G401 (cell line): ENCODE measurements at regions not wholly inside any gene's neighbourhood (a gene's known extent, or its start where the extent isn't known, plus 50 kb on each side); places are given as distances from the start of the nearest gene placed in this dataset.
"Not testable (repeated sequence)": the region's sequence is repeated elsewhere in the genome, so short reads cannot be mapped to it uniquely, and the experiment has no call there.

ENCODE experiments used
- DNase-seq: peaks from one replicate; pipeline ENCODE4 v3.0.0-alpha.2; 2015; ENCODE audit warnings: low spot score
- in situ Hi-C: cut with HindIII; loops from 2 replicates; pipeline ENCODE4 v1.10.0; 2016; ENCODE audit warnings: low sequenced_read_pairs, mixed read lengths

- in situ Hi-C loops, result no loop called here
- no peak for DNase-seq
Measured at GRCh38 chr3:145088917-145089316, 1072.1 kb downstream of the PLOD2 start.

DNA sequence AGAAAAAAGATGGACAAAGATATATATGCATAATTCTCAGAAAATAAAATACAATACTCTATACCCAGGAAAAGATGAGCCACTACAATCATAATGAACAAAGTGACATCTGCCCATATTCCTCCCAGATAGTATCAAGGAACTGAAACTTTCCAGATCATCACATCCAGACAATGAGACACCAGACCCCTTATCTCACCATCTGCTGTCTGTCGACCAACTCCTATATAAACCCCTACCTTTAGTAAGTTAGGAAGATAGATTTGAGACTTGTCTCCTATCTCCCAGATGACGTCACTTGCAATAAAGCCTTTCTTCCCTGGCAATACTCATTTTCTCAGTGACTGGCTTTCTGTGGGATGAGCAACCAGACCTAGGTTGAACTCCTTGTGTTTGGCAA is 1071.6 kb downstream of the PLOD2 start:
- DNase-seq, result no peak
- in situ Hi-C loops, result no loop called here

DNA sequence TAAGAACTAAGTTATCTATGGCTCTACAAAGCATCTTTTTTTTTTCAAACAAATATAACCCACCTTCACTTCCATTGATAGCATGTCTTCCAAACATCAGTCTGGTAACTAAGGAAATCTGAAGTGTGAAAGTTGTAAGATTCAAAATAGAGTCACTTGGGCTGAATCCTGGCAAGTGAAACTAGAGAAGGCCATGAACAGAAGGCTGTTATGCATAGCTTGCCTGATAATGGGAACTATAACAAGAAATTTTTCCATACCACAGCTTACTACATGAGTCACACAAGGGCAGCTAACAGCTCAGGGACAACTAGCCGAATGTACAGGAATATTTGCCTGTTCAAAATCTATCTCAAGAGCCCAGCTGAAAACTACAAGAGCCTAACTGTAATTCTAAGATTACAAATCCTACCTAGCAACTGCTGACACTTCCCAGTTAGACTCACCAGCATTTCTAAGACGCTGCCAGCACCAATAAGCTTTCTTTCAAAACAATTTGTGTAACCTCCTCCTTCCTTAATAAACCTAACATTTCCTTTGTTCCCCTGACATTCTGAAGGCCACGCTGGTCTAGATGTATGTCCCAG is 1066.5 kb downstream of the PLOD2 start:
- in situ Hi-C loops, result no loop called here
- peak; percentile 10 for DNase-seq

DNA sequence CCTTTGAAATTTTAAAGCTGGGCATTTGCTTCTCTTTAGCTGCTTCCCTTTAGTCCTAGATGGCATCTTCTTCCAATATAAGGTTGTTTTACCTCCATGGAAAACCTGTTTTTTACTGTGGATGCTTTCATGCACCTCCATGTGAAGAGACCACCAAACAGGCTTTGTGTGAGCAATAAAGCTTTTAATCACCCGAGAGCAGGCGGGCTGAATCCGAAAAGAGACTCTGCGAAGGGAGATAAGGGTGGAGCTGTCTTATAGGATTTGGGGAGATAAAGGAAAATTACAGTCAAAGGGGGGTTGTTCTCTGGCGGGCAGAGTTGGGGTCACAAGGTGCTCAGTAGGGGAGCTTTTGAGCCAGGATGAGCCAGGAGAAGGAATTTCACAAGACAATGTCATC is 1049.8 kb downstream of the PLOD2 start:
- in situ Hi-C loops, DNase-seq: not testable (repeated sequence)

DNA sequence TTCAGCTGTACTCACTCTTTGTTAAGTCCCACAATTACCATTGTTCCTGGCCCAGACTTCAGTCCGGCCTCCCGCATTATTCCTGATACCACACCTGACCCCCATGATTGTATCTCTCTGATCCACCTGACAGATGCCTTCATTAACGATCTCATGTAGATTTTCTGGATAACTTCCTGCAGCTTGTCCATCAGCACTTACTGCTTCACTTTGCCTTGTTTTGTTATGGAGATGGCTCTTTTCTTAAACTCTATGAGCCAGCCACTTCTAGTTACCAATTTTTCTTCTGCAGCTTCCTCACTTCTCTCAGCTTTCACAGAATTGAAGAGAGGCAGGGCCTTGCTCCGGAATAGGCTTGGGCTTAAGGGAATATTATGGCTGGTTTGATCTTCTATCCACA is 1044.2 kb downstream of the PLOD2 start:
- no peak for DNase-seq
- in situ Hi-C loops, result no loop called here

- DNase-seq, result no peak
- in situ Hi-C loops, result no loop called here
Measured at GRCh38 chr3:145118303-145118702, 1042.7 kb downstream of the PLOD2 start.

GRCh38 chr3:145124900-145125678 is 1035.9 kb downstream of the PLOD2 start:
- no peak for DNase-seq
- in situ Hi-C loops, result no loop called here

GRCh38 chr3:145133281-145133680 is 1027.7 kb downstream of the PLOD2 start:
- in situ Hi-C loops, result no loop called here
- DNase-seq, result no peak

GRCh38 chr3:145134738-145135137 is 1026.2 kb downstream of the PLOD2 start:
- in situ Hi-C loops, result no loop called here
- DNase-seq, result no peak

DNA sequence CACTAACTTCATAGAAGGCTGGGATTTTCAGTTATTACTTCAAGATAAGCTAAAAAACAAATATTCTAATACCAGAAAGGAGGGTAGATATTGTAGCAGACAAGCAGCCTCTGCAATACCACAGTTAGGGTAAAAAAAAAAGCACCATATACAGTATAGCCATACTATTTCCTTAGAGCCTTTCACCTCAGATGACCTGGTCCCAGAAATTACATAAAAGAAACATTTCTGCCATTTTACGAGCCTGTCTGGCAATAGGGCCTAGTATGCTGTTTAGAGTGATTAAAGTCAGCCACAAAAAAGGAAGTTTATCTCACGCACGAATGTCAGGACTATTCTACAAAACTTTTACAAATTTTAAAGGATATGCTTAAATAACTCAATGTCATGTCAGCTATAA is 1016.6 kb downstream of the PLOD2 start:
- in situ Hi-C loops, result no loop called here
- no peak for DNase-seq

DNA sequence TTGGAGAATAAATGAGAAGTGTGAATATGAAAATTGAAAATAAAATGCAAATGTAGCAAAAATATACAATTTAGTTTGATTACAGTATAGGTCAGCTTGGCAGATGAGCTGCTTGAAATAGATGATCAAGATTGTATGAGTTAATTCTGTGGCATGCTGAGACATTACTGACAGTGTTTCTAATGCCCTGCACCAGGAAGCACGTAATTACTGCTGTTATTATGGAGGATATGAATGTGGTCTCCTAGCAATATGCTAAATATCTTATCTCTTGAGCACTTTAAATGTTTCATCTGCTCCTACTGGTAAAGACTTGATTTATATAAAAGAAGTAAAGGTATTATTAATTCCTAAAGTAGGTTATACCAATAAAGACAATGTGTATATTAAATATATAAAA is 1015.5 kb downstream of the PLOD2 start:
- in situ Hi-C loops, result no loop called here
- DNase-seq, result no peak

GRCh38 chr3:145159640-145160039 is 1001.3 kb downstream of the PLOD2 start:
- DNase-seq, result no peak
- in situ Hi-C loops, result no loop called here

- no peak for DNase-seq
- in situ Hi-C loops, result no loop called here
Measured at GRCh38 chr3:145170121-145170520, 990.9 kb downstream of the PLOD2 start.

GRCh38 chr3:145175626-145176025 is 985.4 kb downstream of the PLOD2 start:
- DNase-seq, result no peak
- in situ Hi-C loops, result no loop called here

- no peak for DNase-seq
- in situ Hi-C loops, result no loop called here
Measured at GRCh38 chr3:145176907-145177306, 984.1 kb downstream of the PLOD2 start.

DNA sequence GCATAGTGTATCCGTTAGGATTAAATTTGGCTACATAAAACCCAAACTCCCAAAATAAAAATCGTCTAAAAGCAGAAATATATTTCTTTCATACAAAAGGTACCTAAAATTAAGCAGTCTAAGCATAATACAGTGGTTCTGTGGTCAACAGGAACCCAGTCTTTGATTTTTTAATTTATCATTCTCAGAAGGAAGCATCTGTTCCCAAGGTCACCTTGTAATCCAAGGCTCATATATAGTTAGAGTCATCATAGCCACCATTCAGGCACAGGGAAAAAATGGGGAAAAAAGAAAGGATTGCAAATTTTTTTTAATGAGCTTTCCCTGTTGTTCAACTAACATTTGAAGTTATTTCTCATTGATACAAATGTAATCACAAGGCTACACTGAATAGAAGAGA is 983.2 kb downstream of the PLOD2 start:
- DNase-seq, result no peak
- in situ Hi-C loops, result no loop called here

DNA sequence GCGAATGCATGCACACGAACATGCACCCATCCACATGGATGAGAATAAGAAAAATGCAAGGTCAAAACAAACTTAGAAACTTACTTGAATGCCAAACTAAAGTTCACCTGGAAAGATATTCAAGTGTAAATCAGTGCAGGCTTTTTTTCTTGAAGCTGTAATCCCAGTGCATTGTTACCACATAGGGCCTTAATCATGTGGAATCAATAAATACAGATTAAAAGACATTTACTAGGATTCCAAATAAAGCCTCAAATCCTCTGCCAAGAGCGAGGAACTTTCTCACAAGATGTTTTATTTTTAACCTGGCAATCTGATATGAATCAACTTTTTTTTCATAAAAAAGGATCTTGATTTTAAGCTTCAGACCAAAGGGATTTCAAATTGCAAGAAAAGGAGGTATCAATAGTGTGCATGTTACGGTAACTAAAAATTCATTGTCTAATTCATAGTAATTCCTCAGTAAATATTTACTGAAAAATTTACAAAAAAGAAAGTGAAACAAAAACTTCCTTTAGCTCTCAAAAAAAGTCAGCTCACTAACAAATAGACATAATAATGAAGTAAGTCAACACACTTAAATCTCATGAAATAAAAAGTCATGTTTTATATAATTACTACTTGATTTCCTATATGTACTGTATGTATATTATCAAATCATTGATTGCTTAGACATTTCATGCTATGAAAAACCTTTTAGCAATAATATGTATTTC is 978.6 kb downstream of the PLOD2 start:
- no peak for DNase-seq
- in situ Hi-C loops, result no loop called here

GRCh38 chr3:145183261-145183660 is 977.7 kb downstream of the PLOD2 start:
- in situ Hi-C loops, result no loop called here

DNA sequence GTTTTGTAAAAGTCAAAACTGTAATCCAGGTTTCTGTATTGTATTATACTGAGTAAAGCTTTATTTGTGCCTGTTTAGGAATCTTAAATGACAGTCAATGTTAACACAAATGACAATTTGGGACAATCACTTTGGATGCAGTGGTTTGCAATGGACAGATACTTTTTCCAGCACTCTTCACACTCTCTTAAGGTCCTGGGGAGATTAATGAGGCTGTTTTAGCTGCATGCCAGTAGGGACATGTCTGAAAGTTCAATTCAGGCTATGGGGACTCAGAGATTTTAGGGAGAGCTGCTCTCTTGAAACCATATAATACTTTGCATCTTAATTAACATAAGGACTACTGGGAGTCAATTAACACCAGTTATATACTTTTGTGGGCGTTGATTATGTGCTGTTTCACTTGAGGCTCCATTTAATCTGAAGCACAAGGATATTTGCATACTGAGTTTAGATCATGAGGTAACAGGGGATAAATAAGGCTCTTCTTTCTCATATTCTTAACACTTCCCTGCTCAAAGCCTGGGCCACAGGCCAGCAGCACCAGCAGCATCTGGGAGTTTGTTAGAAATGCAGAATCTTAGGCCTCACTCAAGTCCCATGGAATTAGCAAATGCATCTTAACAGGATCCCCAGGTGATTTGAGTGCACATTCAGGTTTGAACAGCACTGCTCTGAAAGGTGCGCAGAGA is 972.8 kb downstream of the PLOD2 start:
- DNase-seq, result no peak

More at GRCh38 chr3:145183261-145183660, 977.7 kb downstream of the PLOD2 start:
- no peak for DNase-seq

GRCh38 chr3:145190138-145190537 is 970.8 kb downstream of the PLOD2 start:
- in situ Hi-C loops, result no loop called here
- no peak for DNase-seq

More for the DNA sequence above, 972.8 kb downstream of the PLOD2 start:
- in situ Hi-C loops, result no loop called here
